ENCODE measurements at regions not wholly inside any gene's neighbourhood (a gene's known extent, or its start where the extent isn't known, plus 50 kb on each side); places are given as distances from the start of the nearest gene placed in this dataset.
"Not testable (repeated sequence)": the region's sequence is repeated elsewhere in the genome, so short reads cannot be mapped to it uniquely, and the experiment has no call there.

GRCh38 chr13:110811008-110811720 is 97.7 kb downstream of the ING1 start:
- no peak for DNase-seq

GRCh38 chr13:110811771-110812120 is 98.2 kb downstream of the ING1 start:
- no peak for DNase-seq

GRCh38 chr13:110812121-110812868 is 98.8 kb downstream of the ING1 start:
- no peak for DNase-seq

- no peak for DNase-seq
Observed at GRCh38 chr13:110812869-110813645, 99.6 kb downstream of the ING1 start.

- no peak for DNase-seq
Observed at GRCh38 chr13:110813646-110814624, 100.4 kb downstream of the ING1 start.

GRCh38 chr13:110815471-110816204 is 99.2 kb downstream of the ANKRD10 start:
- DNase-seq, result no peak

- DNase-seq, result no peak
Observed at GRCh38 chr13:110816500-110816899, 98.4 kb downstream of the ANKRD10 start.

- no peak for DNase-seq
Observed at GRCh38 chr13:110817143-110817542, 97.7 kb downstream of the ANKRD10 start.

GRCh38 chr13:110818747-110819146 is 96.1 kb downstream of the ANKRD10 start:
- DNase-seq, result no peak

- DNase-seq, result peak; percentile 53
Observed at GRCh38 chr13:110819203-110820014, 95.5 kb downstream of the ANKRD10 start.

GRCh38 chr13:110820322-110820721 is 94.5 kb downstream of the ANKRD10 start:
- DNase-seq, result no peak

GRCh38 chr13:110821837-110822668 is 92.8 kb downstream of the ANKRD10 start:
- DNase-seq, result not testable (repeated sequence)

GRCh38 chr13:110822669-110822945 is 92.3 kb downstream of the ANKRD10 start:
- no peak for DNase-seq

- no peak for DNase-seq
Observed at GRCh38 chr13:110824702-110825300, 90.1 kb downstream of the ANKRD10 start.

GRCh38 chr13:110825516-110825915 is 89.4 kb downstream of the ANKRD10 start:
- no peak for DNase-seq

- no peak for DNase-seq
Observed at GRCh38 chr13:110826101-110826500, 88.8 kb downstream of the ANKRD10 start.

- no peak for DNase-seq
Observed at GRCh38 chr13:110826861-110827672, 87.8 kb downstream of the ANKRD10 start.

All from skin of body (tissue), 1 donor.